ENCODE measurements at regions not wholly inside any gene's neighbourhood (a gene's known extent, or its start where the extent isn't known, plus 50 kb on each side); places are given as distances from the start of the nearest gene placed in this dataset.

GRCh38 chr21:17427157-17427556, 85.7 kb upstream of the CXADR start:
- no peak for TF ChIP-seq POLR2A (IDR thresholded peaks at IDR 0.05)
- no peak for TF ChIP-seq CTCF (IDR thresholded peaks at IDR 0.05)
